Frontal cortex (tissue), 3 donors: ENCODE measurements at regions not wholly inside any gene's neighbourhood (a gene's known extent, or its start where the extent isn't known, plus 50 kb on each side); places are given as distances from the start of the nearest gene placed in this dataset.
"Not testable (repeated sequence)": the region's sequence is repeated elsewhere in the genome, so short reads cannot be mapped to it uniquely, and the experiment has no call there.

Experiments used
- DNase-seq, 2 donors: peaks; one replicate each; pipeline ENCODE4 v3.0.0; 2012; ENCODE audit warnings: low spot score in 2 of 2
- FAIRE-seq: peaks from 2 replicates; lab custom pipeline; 2012; peaks lifted over from hg19 to GRCh38; lab: Jason Lieb, UNC
- donor health status: control.
- donor health status: control.
- donor health status: control.

- DNase-seq, result no peak
- no peak for FAIRE-seq
These were observed 114.1 kb upstream of the ADAMTS9 start for GRCh38 chr3:64801856-64802255.

- FAIRE-seq (no peak), DNase-seq (no peak)
These were observed 111.8 kb upstream of the ADAMTS9 start for GRCh38 chr3:64799606-64800005.

GRCh38 chr3:64798316-64798715 lies 110.5 kb upstream of the ADAMTS9 start:
- no peak for DNase-seq

GRCh38 chr3:64796607-64797399 lies 109.0 kb upstream of the ADAMTS9 start:
- no peak for DNase-seq
- FAIRE-seq, result no peak

More at GRCh38 chr3:64798316-64798715, 110.5 kb upstream of the ADAMTS9 start:
- FAIRE-seq, result no peak

GRCh38 chr3:64792445-64792844 lies 104.6 kb upstream of the ADAMTS9 start:
- DNase-seq (no peak), FAIRE-seq (no peak)

GRCh38 chr3:64789111-64789510 lies 101.3 kb upstream of the ADAMTS9 start:
- no peak for FAIRE-seq
- DNase-seq, result no peak

GRCh38 chr3:64783200-64783599 lies 95.4 kb upstream of the ADAMTS9 start:
- FAIRE-seq, result no peak

GRCh38 chr3:64780923-64781322 lies 93.1 kb upstream of the ADAMTS9 start:
- DNase-seq, FAIRE-seq: not testable (repeated sequence)

More at GRCh38 chr3:64783200-64783599, 95.4 kb upstream of the ADAMTS9 start:
- no peak for DNase-seq

- FAIRE-seq (no peak), DNase-seq (no peak)
These were observed 85.3 kb upstream of the ADAMTS9 start for GRCh38 chr3:64773137-64773536.

- DNase-seq (no peak), FAIRE-seq (no peak)
These were observed 78.6 kb upstream of the ADAMTS9 start for GRCh38 chr3:64766440-64766839.

- no peak for FAIRE-seq
- DNase-seq, result no peak
These were observed 78.1 kb upstream of the ADAMTS9 start for GRCh38 chr3:64765947-64766346.

- FAIRE-seq (no peak), DNase-seq (no peak)
These were observed 76.7 kb upstream of the ADAMTS9 start for GRCh38 chr3:64764386-64764929.

- FAIRE-seq, result no peak
- no peak for DNase-seq
These were observed 76.2 kb upstream of the ADAMTS9 start for GRCh38 chr3:64763980-64764379.

GRCh38 chr3:64761729-64762128 lies 73.9 kb upstream of the ADAMTS9 start:
- DNase-seq (no peak), FAIRE-seq (no peak)

GRCh38 chr3:64760258-64760657 lies 72.5 kb upstream of the ADAMTS9 start:
- DNase-seq (no peak), FAIRE-seq (no peak)

- no peak for FAIRE-seq
- no peak for DNase-seq
These were observed 72.0 kb upstream of the ADAMTS9 start for GRCh38 chr3:64759811-64760210.

GRCh38 chr3:64756398-64756986 lies 68.7 kb upstream of the ADAMTS9 start:
- DNase-seq (no peak), FAIRE-seq (no peak)

- FAIRE-seq (no peak), DNase-seq (no peak)
These were observed 60.6 kb upstream of the ADAMTS9 start for GRCh38 chr3:64748244-64748904.

- DNase-seq, result no peak
- FAIRE-seq, result no peak
These were observed 59.9 kb upstream of the ADAMTS9 start for GRCh38 chr3:64747679-64748078.

- FAIRE-seq (no peak), DNase-seq (no peak)
These were observed 56.1 kb upstream of the ADAMTS9 start for GRCh38 chr3:64743887-64744243.
